ENCODE measurements at regions not wholly inside any gene's neighbourhood (a gene's known extent, or its start where the extent isn't known, plus 50 kb on each side); places are given as distances from the start of the nearest gene placed in this dataset.

GRCh38 chr2:136251197-136251884 lies 133.4 kb upstream of the CXCR4 start:
- TF ChIP-seq EZH2 (IDR thresholded peaks at IDR 0.05; ENCODE audit: insufficient read depth, low read length) (no peak), CTCF (IDR thresholded peaks at IDR 0.05; ENCODE audit: insufficient read depth, low read depth, low read length) (no peak)
- Histone ChIP-seq H3K27me3 (ENCODE audit: insufficient read depth, low read length) (no peaks in the 10 kb centered on the region), H2AFZ (ENCODE audit: low read depth, low read length) (no peak overlapping the region)

GRCh38 chr2:136250131-136250530 lies 132.2 kb upstream of the CXCR4 start:
- Histone ChIP-seq H3K4me3 (ENCODE audit: insufficient read depth, low read depth, low read length) (no peak overlapping the region), H3K27me3 (ENCODE audit: insufficient read depth, low read length) (no peaks in the 10 kb centered on the region), H3K27ac (ENCODE audit: low read depth, low read length) (no peak overlapping the region), H3K9ac (ENCODE audit: low read length) (no peak overlapping the region), H3K9me3 (ENCODE audit: insufficient read depth, low read depth, low read length) (no peaks in the 10 kb centered on the region), H3K36me3 (ENCODE audit: insufficient read depth, low read length) (no peaks in the 10 kb centered on the region), H3K4me2 (ENCODE audit: low read length) (no peak overlapping the region), H3K4me1 (ENCODE audit: insufficient read depth, low read length) (peaks cover 4% of the 10 kb centered on the region), H4K20me1 (ENCODE audit: insufficient read depth, low read length) (no peaks in the 10 kb centered on the region), H3K79me2 (ENCODE audit: insufficient read depth, low read length) (no peaks in the 10 kb centered on the region), H2AFZ (ENCODE audit: low read depth, low read length) (no peak overlapping the region)
- H3K4me1 Mint-ChIP-seq (ENCODE audit: low read depth, unreplicated experiment) = peaks cover 4% of the 10 kb centered on the region
- no peak overlapping the region for H3K27ac Mint-ChIP-seq (ENCODE audit: unreplicated experiment)
- no peaks in the 10 kb centered on the region for H3K36me3 Mint-ChIP-seq (ENCODE audit: low read depth, unreplicated experiment)
- DNase-seq (ENCODE audit: low read depth) = no peak
- no peak for FAIRE-seq
- TF ChIP-seq CTCF (IDR thresholded peaks at IDR 0.05; ENCODE audit: insufficient read depth, low read depth, low read length) (no peak), EZH2 (IDR thresholded peaks at IDR 0.05; ENCODE audit: insufficient read depth, low read length) (no peak)
- H3K4me3 Mint-ChIP-seq (ENCODE audit: unreplicated experiment) = no peak overlapping the region
- H3K9me3 Mint-ChIP-seq (ENCODE audit: unreplicated experiment) = no peaks in the 10 kb centered on the region
- H3K27me3 Mint-ChIP-seq (ENCODE audit: low read depth, unreplicated experiment) = peaks cover 4% of the 10 kb centered on the region

More at GRCh38 chr2:136251197-136251884, 133.4 kb upstream of the CXCR4 start:
- Histone ChIP-seq H3K4me3 (ENCODE audit: insufficient read depth, low read depth, low read length) (no peak overlapping the region), H3K9me3 (ENCODE audit: insufficient read depth, low read depth, low read length) (no peaks in the 10 kb centered on the region), H3K9ac (ENCODE audit: low read length) (no peak overlapping the region), H3K4me1 (ENCODE audit: insufficient read depth, low read length) (peaks cover 4% of the 10 kb centered on the region), H4K20me1 (ENCODE audit: insufficient read depth, low read length) (no peaks in the 10 kb centered on the region), H3K79me2 (ENCODE audit: insufficient read depth, low read length) (no peaks in the 10 kb centered on the region), H3K36me3 (ENCODE audit: insufficient read depth, low read length) (no peaks in the 10 kb centered on the region), H3K4me2 (ENCODE audit: low read length) (no peak overlapping the region), H3K27ac (ENCODE audit: low read depth, low read length) (no peak overlapping the region)
- FAIRE-seq (no peak), DNase-seq (ENCODE audit: low read depth) (no peak)
- H3K4me3 Mint-ChIP-seq (ENCODE audit: unreplicated experiment) = no peak overlapping the region
- H3K4me1 Mint-ChIP-seq (ENCODE audit: low read depth, unreplicated experiment) = peaks cover 4% of the 10 kb centered on the region
- H3K9me3 Mint-ChIP-seq (ENCODE audit: unreplicated experiment) = no peaks in the 10 kb centered on the region
- peaks cover 4% of the 10 kb centered on the region for H3K27me3 Mint-ChIP-seq (ENCODE audit: low read depth, unreplicated experiment)
- no peak overlapping the region for H3K27ac Mint-ChIP-seq (ENCODE audit: unreplicated experiment)
- no peaks in the 10 kb centered on the region for H3K36me3 Mint-ChIP-seq (ENCODE audit: low read depth, unreplicated experiment)

GRCh38 chr2:136248907-136249306 lies 131.0 kb upstream of the CXCR4 start:
- Histone ChIP-seq H3K4me2 (ENCODE audit: low read length) (no peak overlapping the region), H3K27me3 (ENCODE audit: insufficient read depth, low read length) (no peaks in the 10 kb centered on the region), H3K4me3 (ENCODE audit: insufficient read depth, low read depth, low read length) (no peak overlapping the region), H4K20me1 (ENCODE audit: insufficient read depth, low read length) (no peaks in the 10 kb centered on the region), H3K36me3 (ENCODE audit: insufficient read depth, low read length) (no peaks in the 10 kb centered on the region), H3K79me2 (ENCODE audit: insufficient read depth, low read length) (no peaks in the 10 kb centered on the region), H3K9me3 (ENCODE audit: insufficient read depth, low read depth, low read length) (no peaks in the 10 kb centered on the region), H2AFZ (ENCODE audit: low read depth, low read length) (no peak overlapping the region), H3K4me1 (ENCODE audit: insufficient read depth, low read length) (peaks cover 4% of the 10 kb centered on the region), H3K27ac (ENCODE audit: low read depth, low read length) (no peak overlapping the region), H3K9ac (ENCODE audit: low read length) (no peak overlapping the region)
- H3K9me3 Mint-ChIP-seq (ENCODE audit: unreplicated experiment) = no peaks in the 10 kb centered on the region
- FAIRE-seq (no peak), DNase-seq (ENCODE audit: low read depth) (no peak)
- peak overlapping the region; percentile 1 for H3K27ac Mint-ChIP-seq (ENCODE audit: unreplicated experiment)
- H3K27me3 Mint-ChIP-seq (ENCODE audit: low read depth, unreplicated experiment) = peaks cover 4% of the 10 kb centered on the region
- TF ChIP-seq EZH2 (IDR thresholded peaks at IDR 0.05; ENCODE audit: insufficient read depth, low read length) (no peak), CTCF (IDR thresholded peaks at IDR 0.05; ENCODE audit: insufficient read depth, low read depth, low read length) (no peak)
- no peak overlapping the region for H3K4me3 Mint-ChIP-seq (ENCODE audit: unreplicated experiment)
- no peaks in the 10 kb centered on the region for H3K36me3 Mint-ChIP-seq (ENCODE audit: low read depth, unreplicated experiment)
- H3K4me1 Mint-ChIP-seq (ENCODE audit: low read depth, unreplicated experiment) = peaks cover 4% of the 10 kb centered on the region
